ENCODE measurements at regions not wholly inside any gene's neighbourhood (a gene's known extent, or its start where the extent isn't known, plus 50 kb on each side); places are given as distances from the start of the nearest gene placed in this dataset.

DNA sequence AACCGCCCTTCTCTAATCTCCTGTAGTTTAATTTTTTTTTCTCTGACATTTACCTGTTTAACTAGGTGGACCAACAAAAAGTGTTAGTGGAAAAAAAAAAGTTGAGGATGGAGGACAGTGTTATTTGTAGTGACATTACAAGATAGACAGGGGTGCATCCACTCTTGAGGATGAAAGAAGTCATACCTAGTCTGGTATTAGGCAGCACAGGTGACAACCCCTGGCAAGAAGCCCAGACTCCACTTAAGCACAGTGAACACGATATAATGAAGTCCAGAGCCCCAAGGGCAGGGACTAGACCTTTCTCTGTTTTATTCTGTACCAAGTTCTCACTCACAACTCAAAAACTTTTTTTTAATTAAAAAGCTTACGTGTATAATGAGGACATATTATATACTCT lies 268.4 kb downstream of the GPR37 start:
- DNase-seq (ENCODE audit: low spot score): no peak

DNA sequence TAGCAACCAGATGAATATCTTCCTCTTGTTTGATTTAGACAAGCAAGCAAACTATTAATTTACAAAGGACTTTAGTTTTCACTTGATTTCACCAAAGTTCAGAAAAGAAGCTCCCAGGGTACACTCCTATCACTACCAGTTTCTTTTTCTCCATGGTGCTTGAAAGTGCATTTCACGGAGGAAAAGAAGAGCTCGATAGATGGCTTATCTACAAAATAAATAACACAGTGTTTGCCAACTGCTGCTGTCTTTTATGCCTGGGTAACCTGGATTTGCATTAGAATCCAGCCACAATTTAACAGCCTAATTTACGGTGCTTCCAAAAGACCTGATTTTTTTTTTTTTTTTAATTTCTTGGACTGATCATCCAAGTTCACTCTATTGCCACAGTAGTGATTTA lies 275.7 kb downstream of the GPR37 start:
- no peak for DNase-seq (ENCODE audit: low spot score)

DNA sequence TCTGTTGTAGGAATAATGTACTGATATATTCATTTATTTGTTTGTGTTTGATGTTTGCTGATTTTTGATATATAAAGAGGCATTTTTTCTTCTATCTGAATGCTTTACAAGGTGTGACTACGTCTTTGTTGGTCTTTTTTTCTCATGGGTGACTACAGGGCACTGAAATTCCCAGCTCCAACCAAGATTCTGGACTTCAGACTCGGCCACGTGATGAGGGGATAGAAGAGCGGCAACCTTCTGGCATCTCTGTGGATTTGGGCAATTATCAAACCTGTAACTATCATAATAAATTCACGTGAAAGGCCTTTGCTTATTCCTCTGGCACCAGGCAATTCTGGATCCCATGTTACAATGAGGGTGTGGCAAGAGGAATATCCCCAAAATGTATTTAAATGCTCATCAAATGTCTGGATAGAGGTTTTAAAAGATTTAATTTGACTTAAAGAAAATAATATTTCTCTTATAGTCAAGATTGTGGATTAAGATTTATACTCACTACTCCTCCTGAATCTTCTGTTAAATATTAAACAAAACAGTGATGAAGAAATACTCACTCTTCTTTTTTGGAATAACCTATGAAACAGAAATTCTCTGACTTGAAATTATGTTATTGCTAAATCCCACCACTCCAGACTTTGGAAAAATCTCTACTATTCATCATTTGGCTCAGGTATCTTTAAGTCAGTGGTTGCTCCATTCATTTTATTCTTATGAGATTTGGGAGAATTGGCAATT lies 276.3 kb downstream of the GPR37 start:
- no peak for DNase-seq (ENCODE audit: low spot score)

DNA sequence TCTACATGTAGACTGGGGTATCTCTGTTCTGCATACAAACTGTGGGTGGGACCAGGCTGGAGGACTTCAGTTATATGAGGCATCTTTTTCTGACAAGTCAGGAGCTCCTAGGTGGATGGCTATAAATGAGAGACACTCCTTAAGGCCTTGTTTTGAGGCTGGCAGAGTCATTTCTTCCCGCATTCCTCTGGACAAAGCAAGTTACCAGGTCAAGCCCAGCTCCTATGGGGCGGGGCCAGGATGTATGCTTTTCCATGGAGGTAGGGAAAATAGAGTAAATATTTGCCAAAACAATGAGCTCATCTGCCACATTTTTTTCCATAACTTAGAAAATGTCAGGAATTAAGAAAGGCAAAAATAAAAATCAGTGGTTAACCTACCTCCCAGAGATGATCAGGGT lies 283.4 kb downstream of the GPR37 start:
- DNase-seq (ENCODE audit: low spot score): no peak

DNA sequence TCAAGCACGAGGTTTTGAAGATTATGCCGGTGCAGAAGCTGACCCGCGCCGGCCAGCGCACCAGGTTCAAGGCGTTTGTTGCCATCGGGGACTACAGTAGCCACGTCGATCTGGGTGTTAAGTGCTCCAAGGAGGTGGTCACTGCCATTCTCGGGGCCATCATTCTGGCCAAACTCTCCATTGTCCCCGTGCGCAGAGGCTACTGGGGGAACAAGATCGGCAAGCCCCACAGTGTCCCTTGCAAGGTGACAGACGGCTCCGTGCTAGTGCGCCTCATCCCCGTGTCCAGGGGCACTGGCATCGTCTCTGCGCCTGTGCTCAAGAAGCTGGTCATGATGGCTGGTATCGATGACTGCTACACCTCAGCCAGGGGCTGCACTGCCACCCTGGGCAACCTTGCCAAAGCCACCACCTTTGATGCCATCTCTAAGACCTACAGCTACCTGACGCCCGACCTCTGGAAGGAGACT lies 284.7 kb downstream of the GPR37 start:
- no peak for DNase-seq (ENCODE audit: low spot score)

DNA sequence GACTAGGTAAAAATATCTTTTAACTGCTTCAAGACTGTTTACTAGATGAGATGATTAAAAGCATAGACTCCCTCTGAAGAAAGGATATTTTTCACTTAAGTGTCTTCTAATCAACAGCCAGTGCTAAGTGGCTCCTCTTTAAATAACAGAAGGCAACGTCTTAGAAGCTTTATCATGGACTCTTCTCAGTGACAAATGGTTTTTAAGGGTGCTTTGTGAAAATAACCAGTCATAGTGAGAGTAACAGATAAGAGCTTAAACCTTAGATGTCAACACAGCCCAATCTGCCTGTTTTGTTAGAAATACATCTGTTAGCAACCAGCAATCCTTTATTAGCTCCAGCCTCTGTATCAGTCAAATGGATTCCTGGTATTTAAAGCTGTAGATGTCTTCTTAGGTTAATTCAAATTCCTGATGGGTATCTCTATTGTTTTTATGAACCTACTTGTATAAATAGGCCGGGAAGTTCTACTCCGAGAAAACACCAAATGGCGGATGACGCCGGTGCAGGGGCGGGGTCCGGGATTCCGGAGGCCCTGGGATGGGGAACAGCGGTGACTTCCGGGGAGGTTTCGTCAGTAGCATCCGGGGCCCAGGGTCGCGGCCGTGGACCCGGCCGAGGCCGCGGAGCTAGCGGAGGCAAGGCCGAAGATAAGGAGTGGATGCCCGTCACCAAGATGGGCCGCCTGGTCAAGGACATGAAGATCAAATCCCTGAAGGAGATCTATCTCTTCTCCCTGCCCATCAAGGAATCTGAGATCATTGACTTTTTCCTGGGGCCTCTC lies 285.4 kb downstream of the GPR37 start:
- no peak for DNase-seq (ENCODE audit: low spot score)

DNA sequence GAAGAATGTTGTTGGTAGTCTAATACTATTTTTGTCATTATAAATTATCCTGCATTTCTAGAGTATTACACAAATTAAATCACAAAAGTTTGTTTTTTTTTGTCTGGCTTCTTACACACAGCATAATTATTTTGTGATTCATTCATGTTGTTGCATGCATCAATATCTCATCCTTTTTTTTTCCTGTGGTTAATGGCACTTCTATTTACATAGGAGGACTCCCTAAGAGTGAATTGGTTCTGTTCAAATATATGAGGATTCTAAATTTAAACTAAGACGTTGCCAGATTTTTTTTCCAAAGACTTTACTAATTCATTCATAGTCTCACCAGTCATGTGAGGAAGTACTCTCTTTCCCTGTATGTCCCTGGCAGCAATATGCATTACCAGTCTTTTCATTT lies 303.3 kb downstream of the GPR37 start:
- peak; percentile 75 for DNase-seq (ENCODE audit: low spot score)

DNA sequence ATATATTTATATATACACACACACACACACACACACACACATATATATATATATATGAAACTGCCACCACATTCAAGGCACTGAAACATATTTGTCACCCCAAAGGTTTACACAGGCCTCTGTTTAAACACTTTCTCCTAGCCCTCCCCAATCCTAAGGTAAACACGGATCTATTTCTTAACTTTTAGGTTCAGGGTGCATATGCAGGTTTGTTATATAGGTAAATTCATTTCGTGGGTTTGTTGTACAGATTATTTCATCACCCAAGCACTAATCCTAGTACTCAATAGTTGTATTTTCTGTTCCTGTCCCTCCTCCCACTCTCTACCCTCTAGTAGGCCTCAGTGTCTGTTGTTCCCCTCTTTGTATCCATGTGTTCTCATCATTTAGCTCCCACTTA lies 305.0 kb downstream of the GPR37 start:
- DNase-seq (ENCODE audit: low spot score): no peak

DNA sequence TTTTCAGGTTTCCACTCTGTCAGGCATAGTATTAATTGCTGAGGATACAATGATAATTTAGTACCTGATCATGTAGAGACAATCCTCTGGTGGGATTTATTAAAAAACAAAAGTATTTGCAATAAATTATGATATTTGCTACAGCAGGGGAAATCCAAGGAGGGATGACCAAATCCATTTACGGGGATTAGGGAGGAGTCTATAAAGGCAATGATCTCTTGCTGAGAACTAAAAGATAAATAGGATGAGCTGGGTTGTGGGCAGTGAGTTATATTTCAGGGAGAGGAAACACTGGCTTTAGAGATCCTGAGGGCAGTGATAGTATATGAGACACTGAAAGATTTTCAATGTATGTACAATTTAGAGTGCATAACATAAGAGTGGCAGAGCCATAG lies 305.5 kb downstream of the GPR37 start:
- DNase-seq (ENCODE audit: low spot score): peak; percentile 77

DNA sequence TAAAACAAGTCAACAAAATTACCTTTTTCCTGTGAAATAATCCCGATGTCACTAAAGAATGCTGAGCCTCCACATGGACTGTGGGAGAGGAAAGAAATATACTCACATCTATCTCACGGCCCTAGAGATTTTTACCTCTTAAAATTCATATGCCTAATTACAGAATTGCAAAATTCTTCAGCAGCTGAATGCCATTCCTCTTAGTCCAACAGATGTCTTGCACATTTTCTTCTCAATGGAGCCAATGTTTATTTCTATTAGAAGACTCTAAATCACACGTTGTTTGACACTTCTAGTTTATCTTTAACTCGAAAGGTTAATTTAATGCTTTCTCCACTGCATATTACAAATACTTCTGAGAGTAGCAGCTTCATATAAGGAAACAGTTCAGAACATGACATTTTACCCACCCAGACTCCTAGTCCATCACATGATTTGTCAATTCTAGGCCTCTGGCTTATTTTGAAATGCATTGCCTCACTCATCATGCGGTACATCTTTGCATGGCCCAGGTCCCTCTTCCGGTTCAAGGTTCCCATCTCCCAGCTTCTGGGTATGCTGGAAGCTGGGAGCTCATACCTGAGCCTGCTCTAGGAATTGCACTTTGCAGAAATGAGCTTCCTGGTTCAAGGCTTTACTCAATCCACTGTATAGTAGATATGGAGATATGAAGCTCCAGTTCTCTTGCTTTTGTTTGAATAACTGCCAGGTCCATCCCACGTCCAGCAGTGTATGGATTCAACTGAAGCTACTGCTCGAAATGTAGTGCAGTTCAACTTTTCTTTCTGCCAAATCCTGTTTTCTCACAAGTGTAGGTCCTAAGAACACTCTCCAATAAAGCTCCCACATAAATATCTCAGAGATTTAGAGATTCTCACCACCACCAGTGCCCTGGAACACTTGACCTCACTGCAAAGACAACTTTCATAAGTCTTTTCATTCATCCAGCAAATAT lies 306.2 kb downstream of the GPR37 start:
- peak; percentile 91 for DNase-seq (ENCODE audit: low spot score)

DNA sequence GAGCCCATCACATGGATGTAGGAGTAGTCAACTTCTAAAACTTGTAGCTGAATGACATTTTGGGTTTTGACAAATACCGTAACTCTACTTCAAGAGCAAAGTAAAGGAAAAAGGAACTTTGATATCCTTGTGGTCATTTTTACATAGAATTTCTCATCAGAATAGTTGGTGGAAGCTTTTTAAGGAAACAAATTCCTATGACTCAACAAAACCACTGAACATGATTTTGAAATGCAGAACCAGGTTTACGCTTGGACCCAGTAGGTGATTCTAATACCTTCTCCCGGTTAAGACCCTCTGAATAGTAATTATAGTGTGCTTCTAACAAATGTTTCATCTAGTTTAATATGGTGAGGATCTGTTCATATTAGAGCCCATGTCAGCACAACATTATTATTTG lies 307.8 kb downstream of the GPR37 start:
- peak; percentile 69 for DNase-seq (ENCODE audit: low spot score)

DNA sequence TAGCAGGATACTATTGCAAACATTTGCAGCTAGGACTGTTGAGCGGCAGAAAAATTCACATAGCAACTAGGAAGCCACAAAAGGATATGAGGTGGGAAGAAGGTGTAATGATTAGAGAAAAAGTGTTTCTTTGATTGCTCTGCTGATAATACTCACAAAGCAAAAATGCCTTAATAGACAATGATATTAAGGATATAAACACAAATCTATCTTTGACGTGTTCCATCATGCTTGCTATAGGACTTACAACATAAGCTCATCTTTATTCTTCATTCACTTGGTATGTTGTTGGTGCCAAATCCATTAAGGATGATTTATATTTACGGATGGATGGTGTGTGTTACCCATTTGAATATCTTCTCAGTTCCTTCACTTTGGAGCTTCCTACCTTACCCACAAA lies 309.3 kb downstream of the GPR37 start:
- no peak for DNase-seq (ENCODE audit: low spot score)

DNA sequence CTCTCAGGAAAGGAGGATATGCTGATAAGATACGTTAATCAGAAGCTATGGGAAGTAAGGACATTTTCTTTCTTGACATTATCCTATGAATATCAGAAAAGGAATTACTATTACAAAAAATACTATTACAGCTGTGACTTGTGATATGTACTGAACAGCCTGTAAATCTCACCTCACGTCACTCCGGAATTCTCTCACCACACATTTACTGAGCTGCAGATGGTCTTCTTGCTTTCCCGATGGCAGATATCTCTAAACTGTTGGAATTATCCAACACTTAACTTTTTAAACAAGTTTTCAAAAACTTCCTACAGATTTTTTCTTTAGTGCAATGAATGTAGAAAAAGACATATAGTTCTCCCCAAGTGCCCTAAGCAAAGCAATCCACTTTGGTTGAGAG lies 313.4 kb downstream of the GPR37 start:
- no peak for DNase-seq (ENCODE audit: low spot score)

DNA sequence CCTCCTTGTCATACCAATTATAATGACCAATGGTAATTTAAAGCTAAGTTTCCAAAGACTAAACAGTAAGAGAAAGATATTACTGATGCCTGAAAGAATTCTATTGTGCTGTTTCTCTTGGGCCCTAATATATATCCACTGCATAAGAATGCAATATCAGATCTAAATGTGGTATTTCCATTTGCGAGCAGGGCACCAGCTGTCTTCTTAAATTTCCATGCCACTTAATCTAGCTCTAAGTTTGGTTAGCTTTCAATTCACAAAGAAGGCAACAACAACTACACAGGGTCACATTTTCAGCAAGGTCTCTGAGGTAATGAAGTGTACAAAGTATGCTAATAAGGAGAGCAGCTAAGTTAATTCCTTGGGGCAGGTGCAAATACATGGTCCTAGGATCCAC lies 315.7 kb downstream of the GPR37 start:
- DNase-seq (ENCODE audit: low spot score): no peak

DNA sequence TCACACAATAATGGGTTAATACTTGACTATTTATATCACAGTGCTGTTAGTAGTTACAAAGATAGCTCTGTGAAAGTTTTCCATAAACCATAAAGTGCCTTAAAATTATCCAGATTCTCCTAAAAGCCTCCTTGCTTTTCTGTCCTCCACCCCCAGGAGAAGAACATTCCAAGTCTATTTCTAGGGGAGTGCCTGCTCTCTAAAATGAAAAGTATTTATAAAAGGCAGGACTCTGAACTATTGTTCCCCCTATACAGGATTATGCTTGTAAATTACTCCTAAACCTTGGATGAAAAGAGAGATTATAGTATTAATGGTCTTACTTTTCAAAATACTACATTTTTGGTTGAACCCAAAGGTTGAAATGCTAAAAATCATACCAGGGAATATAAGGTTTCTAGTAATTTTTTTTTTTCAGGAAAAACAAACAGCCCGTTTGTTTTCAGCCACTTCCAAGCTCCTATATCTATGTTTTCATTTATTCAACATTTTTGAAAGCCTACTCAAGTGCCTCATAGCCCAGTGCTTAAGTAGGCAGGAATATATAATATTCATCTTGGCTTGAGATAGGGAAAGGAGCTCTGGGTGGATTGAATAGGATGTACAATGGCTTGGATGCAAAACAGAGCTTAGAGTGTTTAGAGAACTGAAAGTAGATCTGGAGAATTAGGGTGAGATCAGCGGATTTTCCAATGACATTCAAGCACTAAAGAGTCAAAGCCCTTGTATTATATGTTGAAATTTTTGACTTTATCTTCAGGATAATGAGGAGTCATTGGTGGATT lies 320.7 kb downstream of the GPR37 start:
- no peak for DNase-seq (ENCODE audit: low spot score)

DNA sequence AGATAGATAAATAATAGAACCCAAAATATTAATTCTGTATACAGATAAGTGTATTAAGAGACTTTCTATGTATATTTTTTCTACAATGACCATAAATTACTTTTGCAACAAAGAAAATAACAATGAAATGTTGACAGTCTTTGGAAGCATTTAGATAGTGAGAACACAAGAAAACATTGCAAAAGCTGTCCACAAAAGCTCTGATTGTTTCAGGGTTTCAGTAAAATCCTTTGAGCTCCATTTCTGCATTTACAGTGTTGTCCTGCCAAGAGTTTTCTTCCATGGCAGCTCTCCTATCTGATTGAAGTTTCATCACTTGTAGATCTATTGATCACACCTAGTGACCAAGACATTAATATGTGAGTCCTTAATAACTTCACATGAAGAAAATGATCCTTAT lies 321.8 kb downstream of the GPR37 start:
- no peak for DNase-seq (ENCODE audit: low spot score)

DNA sequence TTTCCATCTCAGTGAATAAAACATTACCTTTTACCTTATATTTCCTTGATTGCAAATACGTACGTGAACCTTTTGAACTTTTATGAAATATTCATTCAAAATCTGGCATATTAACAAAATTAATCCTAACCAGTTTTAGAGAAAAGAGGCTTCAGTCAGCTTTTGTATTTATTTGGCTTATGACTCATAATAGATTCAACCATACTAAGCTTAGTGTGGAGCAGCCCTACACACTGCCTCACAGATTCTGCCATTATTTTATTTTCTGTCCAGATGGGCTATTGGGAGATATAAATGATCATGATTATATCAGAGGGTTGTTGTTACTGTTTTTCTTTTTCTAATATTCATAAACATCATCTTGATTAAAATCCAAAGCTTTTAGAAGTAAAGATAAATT lies 325.5 kb downstream of the GPR37 start:
- no peak for DNase-seq (ENCODE audit: low spot score)

DNA sequence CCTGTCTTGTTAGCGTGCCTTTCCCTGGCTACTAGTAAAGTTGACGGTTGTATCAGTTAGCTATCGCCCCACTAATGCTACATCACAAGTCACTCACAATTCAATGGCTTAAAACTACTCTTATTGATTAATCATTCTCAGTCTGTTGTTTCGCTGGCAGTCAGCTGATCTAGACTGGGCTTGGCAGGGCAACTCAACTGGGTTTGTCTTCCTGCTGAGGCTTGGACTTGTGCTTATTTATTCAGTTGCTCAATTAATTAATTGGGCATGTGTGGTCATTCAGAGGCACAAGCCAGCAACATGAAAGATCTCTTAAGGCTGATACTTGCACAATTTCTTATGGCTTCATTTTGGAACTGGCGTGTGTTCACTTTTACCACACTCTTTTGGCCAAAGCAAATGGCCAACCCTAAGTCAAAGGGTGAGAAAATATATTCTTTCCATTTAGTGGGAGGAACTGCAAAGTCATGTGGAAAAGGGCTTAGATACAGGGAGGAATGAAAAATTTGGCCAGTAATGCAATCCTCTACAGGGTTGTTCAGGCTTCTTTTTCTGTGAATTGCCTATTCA lies 333.5 kb downstream of the GPR37 start:
- no peak for DNase-seq (ENCODE audit: low spot score)

DNA sequence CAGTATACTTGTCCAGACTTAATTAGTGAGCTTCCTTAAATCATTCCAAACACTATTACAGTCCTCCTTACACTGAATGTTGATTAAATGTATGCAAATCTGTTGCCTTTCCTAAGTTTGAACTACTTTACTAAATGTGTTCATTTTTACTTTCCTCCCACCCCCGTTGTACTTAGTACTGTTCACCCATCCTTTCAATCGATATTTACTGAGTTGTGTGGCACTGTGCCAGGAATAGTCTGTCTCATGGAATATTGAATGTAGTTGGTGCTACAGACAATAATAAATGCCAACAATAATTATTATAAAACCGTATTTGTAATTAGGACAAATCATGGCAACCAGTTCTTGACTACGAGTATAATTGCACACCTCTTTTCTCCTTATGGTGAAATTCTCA lies 335.7 kb downstream of the GPR37 start:
- DNase-seq (ENCODE audit: low spot score): no peak

DNA sequence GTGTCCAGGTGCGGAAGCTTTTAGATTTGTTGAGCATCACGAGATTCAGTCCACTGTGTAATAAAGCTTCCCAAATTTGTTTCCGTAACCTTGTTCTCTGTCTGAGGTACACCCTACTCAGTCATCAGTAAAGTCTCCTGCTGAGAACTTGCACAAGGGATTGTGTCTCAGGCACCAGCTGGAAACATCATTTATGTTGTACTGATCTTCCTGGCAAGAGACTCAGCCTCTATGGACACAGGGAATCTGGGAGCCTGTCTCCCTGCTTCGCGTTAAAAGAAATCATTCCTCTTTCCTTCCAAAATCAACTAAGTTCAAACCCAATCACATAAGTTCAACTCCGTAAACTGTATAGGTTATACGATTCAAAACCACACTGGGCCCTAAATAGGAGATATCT lies 336.8 kb downstream of the GPR37 start:
- no peak for DNase-seq (ENCODE audit: low spot score)

DNA sequence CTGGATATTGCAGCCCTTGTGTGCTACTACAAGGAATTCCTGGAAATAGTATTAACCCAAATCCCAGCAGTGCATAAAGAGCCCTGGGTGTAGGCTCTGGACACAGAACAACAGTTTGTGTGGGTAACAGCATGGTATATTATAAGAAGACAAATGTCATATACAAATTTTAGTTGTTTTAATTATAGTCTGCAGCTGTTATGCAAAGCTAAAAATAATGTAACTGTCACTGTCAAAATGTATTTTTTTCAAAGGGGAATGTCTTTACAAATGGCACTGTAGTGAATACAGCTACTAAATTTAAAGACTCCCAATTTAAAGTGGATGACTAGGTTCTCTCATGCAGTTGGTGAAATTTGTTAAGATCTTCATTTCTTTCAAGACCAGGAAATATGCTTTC lies 339.0 kb downstream of the GPR37 start:
- no peak for DNase-seq (ENCODE audit: low spot score)

All from A172 (cell line).